ENCODE measurements at regions not wholly inside any gene's neighbourhood (a gene's known extent, or its start where the extent isn't known, plus 50 kb on each side); places are given as distances from the start of the nearest gene placed in this dataset.

- no peaks in the 10 kb centered on the region for H3K4me1 ChIP-seq (ENCODE audit: control insufficient read depth, extremely low read depth, insufficient read depth, low read length)
- TF ChIP-seq EZH2 (IDR thresholded peaks at IDR 0.05; ENCODE audit: borderline replicate concordance, low read depth, low read length, severe bottlenecking) (no peak), GATA2 (IDR thresholded peaks at IDR 0.05; ENCODE audit: insufficient read depth, insufficient read length, low read depth, low read length) (no peak), JUN (IDR thresholded peaks at IDR 0.05; ENCODE audit: borderline replicate concordance, insufficient read depth, insufficient read length, low read depth) (no peak), POLR2AphosphoS5 (IDR thresholded peaks at IDR 0.05; ENCODE audit: insufficient read depth, low read depth, low read length) (no peak), MAX (IDR thresholded peaks at IDR 0.05; ENCODE audit: insufficient read depth, insufficient read length) (no peak), CTCF (IDR thresholded peaks at IDR 0.05; ENCODE audit: extremely low read depth in 1 of 2, insufficient read depth in 1 of 2, low read depth in 1 of 2, low read length in 2 of 2) (no peak), POLR2A (IDR thresholded peaks at IDR 0.05; ENCODE audit: low read depth, low read length) (no peak), FOS (IDR thresholded peaks at IDR 0.05; ENCODE audit: borderline replicate concordance, insufficient read depth, low read length) (no peak), MYC (IDR thresholded peaks at IDR 0.05; ENCODE audit: low read depth, low read length) (no peak)
- no peak overlapping the region for H3K9ac ChIP-seq (replicated peaks; ENCODE audit: extremely low read depth, insufficient read depth, low read length)
- CTCF ChIA-PET = no interaction called here
- no peaks in the 10 kb centered on the region for H3K27me3 ChIP-seq (ENCODE audit: control insufficient read depth in 2 of 2, insufficient read depth in 2 of 2, low read length in 2 of 2)
- H4K20me1 ChIP-seq (replicated peaks; ENCODE audit: control insufficient read depth, extremely low read depth, insufficient read depth, low read length) = no peaks in the 10 kb centered on the region
- H3K36me3 ChIP-seq (ENCODE audit: control insufficient read depth in 2 of 2, extremely low read depth in 1 of 2, insufficient read depth in 2 of 2, low read length in 2 of 2) = no peaks in the 10 kb centered on the region
- H3K9me3 ChIP-seq (replicated peaks; ENCODE audit: control insufficient read depth, insufficient read depth, low read length) = no peaks in the 10 kb centered on the region
- no TSS peak for BruUV-seq (replicated peaks)
- dilution Hi-C loops (cut with MboI; ENCODE audit: extremely low pct_ligation_motif_present, low sequenced_read_pairs) = no loop called here
- FAIRE-seq (no peak), DNase-seq (ENCODE audit: low read depth, low spot score) (no peak)
- H3K9me1 ChIP-seq (replicated peaks; ENCODE audit: control insufficient read depth, extremely low read depth, insufficient read depth, low read length) = no peaks in the 10 kb centered on the region
- H2AFZ ChIP-seq (ENCODE audit: low read depth, low read length) = no peak overlapping the region
- H3K4me3 ChIP-seq (replicated peaks in 1 of 3; ENCODE audit: insufficient read depth in 1 of 3, low read depth in 1 of 3, low read length in 3 of 3) = no peak overlapping the region
- H3K79me2 ChIP-seq (ENCODE audit: control insufficient read depth, insufficient read depth, low read length) = no peaks in the 10 kb centered on the region
- H3K27ac ChIP-seq (ENCODE audit: insufficient read depth, low read depth, low read length) = no peak overlapping the region
- POLR2A ChIA-PET = no interaction called here
- no peak overlapping the region for H3K4me2 ChIP-seq (ENCODE audit: insufficient read depth, low read length)
- intact Hi-C loops (cut with micrococcal nuclease) = no loop called here
Observed at GRCh38 chr1:163745204-163745603, 423.4 kb downstream of the NUF2 start.
